ENCODE measurements at regions not wholly inside any gene's neighbourhood (a gene's known extent, or its start where the extent isn't known, plus 50 kb on each side); places are given as distances from the start of the nearest gene placed in this dataset.

DNA sequence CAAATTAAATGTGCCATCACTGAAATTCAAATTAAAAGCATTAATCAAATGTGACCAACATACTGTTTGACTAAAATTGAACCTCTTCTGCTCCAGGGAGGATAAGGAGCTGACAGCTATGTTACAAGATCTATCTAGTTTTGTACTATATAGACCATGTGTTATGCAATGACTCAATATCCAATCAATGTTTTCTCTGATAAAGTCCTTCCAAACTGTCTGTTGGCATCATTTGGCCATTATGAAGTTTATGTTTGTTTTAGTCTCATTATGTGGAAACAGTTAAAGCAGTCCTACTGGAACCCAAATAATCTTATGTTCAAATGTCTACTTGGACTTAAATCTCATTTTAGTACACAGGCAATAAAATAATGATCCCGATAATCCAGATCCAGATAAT lies 267.0 kb upstream of the THBS1 start:
- no peak for DNase-seq (ENCODE audit: low read depth, low spot score)
- TF ChIP-seq, protein P1, sequence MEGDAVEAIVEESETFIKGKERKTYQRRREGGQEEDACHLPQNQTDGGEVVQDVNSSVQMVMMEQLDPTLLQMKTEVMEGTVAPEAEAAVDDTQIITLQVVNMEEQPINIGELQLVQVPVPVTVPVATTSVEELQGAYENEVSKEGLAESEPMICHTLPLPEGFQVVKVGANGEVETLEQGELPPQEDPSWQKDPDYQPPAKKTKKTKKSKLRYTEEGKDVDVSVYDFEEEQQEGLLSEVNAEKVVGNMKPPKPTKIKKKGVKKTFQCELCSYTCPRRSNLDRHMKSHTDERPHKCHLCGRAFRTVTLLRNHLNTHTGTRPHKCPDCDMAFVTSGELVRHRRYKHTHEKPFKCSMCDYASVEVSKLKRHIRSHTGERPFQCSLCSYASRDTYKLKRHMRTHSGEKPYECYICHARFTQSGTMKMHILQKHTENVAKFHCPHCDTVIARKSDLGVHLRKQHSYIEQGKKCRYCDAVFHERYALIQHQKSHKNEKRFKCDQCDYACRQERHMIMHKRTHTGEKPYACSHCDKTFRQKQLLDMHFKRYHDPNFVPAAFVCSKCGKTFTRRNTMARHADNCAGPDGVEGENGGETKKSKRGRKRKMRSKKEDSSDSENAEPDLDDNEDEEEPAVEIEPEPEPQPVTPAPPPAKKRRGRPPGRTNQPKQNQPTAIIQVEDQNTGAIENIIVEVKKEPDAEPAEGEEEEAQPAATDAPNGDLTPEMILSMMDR (IDR thresholded peaks at IDR 0.05; ENCODE audit: low read depth, low read length) = no peak
- no peak overlapping the region for H3K4me3 ChIP-seq (ENCODE audit: low read depth, low read length)
- in situ Hi-C loops (cut with HindIII; ENCODE audit: low sequenced_read_pairs) = no loop called here

DNA sequence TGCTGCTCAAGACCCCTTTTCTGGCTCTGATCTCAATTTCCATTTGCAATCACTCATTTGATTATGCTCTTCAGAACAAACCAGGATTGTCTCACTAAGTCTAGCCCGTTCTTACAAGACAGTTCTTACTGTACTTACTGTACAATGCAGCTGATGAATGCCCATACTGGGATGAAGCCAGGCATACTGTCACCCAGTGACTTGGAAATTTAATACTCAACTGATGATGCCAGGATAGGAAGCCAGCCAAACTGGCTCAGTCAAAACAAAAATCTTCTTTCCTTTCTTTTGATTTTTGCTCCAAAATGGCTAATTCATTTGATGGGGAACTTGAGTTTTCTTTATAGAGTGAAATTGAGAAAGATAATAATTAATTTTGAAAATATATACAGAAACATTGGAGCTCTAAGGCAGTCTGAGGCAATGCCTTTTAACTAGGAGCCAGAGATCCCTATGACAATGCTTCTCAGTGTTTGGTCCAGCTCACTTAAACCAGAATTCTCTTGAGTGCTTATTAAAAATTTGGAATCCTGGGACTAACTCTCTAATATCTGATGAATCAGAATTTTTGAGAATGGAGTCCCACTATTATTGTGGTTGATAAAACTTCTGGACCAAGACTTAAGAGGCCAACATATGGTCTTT lies 265.6 kb upstream of the THBS1 start:
- no peak overlapping the region for H3K4me3 ChIP-seq (ENCODE audit: low read depth, low read length)
- DNase-seq (ENCODE audit: low read depth, low spot score) = no peak
- in situ Hi-C loops (cut with HindIII; ENCODE audit: low sequenced_read_pairs) = no loop called here
- TF ChIP-seq, protein P1 (IDR thresholded peaks at IDR 0.05; ENCODE audit: low read depth, low read length) = no peak

DNA sequence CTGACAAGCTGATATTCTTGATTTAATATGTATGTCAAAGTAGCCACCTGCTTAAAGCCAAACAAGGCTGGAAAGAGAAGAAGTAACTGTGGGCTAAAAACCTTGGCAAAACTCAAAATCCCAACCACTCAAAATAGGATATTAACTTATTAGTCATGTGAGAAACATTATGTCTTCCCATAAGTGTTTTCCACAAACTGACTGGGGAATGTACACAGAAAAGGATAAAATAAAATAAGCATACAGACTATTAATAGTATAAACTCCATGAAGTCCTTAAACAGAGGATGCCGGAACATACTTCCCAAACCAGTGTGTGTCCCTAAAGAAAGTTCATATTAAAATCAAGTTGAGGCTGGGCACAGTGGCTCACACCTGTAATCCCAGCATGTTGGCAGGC lies 263.7 kb upstream of the THBS1 start:
- TF ChIP-seq, protein P1 (IDR thresholded peaks at IDR 0.05; ENCODE audit: low read depth, low read length) = no peak
- in situ Hi-C loops (cut with HindIII; ENCODE audit: low sequenced_read_pairs) = no loop called here
- H3K4me3 ChIP-seq (ENCODE audit: low read depth, low read length) = no peak overlapping the region
- no peak for DNase-seq (ENCODE audit: low read depth, low spot score)

DNA sequence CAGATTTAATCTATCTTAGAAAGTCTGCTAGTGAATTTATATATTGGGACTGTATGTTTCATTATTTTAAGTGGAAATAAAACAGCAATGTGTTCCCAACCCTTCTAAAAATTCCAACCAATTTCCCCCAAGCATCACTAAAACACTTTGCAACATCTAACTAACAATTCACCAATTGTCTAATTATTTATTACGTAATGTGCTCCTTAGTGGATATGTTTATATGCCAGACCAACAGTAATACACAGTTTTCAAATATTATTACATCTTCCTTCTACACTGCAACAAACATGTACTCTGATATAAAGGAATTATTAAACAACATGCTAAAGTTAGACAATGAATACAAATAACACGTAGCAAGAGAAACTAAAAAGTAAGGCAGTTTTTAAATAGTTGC lies 262.6 kb upstream of the THBS1 start:
- TF ChIP-seq, protein P1 (IDR thresholded peaks at IDR 0.05; ENCODE audit: low read depth, low read length) = no peak
- no peak for DNase-seq (ENCODE audit: low read depth, low spot score)
- in situ Hi-C loops (cut with HindIII; ENCODE audit: low sequenced_read_pairs) = no loop called here
- H3K4me3 ChIP-seq (ENCODE audit: low read depth, low read length) = no peak overlapping the region

DNA sequence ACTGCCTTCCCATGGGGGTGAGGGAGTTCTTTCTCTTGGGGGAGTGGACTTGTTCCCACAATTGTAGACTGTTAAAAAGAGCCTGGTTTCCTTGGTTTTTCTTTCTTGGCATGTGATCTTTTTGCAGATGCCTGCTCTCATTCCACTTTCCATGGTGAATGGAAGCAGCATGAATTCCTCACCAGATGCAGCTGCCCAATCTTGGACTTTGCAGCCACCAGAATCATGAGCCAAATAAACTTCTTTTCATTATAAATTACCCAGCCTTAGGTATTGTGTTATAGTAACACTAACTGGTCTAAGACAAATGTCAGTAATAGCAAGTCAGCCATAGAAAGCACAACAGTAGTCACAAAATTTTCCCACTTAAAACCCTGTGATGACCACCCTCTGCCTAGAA lies 260.5 kb upstream of the THBS1 start:
- TF ChIP-seq, protein P1 (IDR thresholded peaks at IDR 0.05; ENCODE audit: low read depth, low read length) = no peak
- in situ Hi-C loops (cut with HindIII; ENCODE audit: low sequenced_read_pairs) = no loop called here
- H3K4me3 ChIP-seq (ENCODE audit: low read depth, low read length) = no peak overlapping the region
- no peak for DNase-seq (ENCODE audit: low read depth, low spot score)

DNA sequence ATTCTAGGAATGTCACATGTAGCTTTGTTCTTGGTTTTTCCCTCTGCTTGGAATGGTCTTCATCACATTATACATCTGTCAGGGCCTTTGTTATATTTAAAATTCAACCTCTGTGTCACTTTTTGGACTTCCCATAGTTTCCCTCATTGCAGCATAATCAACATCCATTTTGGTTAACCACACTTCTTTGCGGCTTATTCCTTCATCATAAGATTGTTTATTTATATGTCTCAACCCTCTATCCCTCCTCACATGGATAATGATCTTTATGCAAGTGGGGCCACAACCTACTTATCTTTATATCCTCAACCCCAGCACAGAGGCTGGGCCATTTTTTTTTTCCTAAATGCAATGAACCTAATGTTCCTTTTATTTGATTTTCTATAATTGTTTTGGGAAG lies 260.0 kb upstream of the THBS1 start:
- TF ChIP-seq, protein P1 (IDR thresholded peaks at IDR 0.05; ENCODE audit: low read depth, low read length) = no peak
- in situ Hi-C loops (cut with HindIII; ENCODE audit: low sequenced_read_pairs) = no loop called here
- DNase-seq (ENCODE audit: low read depth, low spot score) = no peak
- H3K4me3 ChIP-seq (ENCODE audit: low read depth, low read length) = no peak overlapping the region

Data from astrocyte of the spinal cord (primary cell).